ENCODE measurements at regions not wholly inside any gene's neighbourhood (a gene's known extent, or its start where the extent isn't known, plus 50 kb on each side); places are given as distances from the start of the nearest gene placed in this dataset.

- TF ChIP-seq CTCF (conservative IDR thresholded peaks at IDR 0.05; ENCODE audit: low read length) (no peak), EZH2phosphoT487 (IDR thresholded peaks at IDR 0.05; ENCODE audit: borderline replicate concordance) (no peak)
Measured at GRCh38 chr4:32560306-32560705, 1840.1 kb downstream of the PCDH7 start.

Measured in Loucy (cell line).